Natural killer cell treated with Interleukin-12 subunit alpha and Interleukin-12 subunit beta and Interleukin-15 and Interleukin-18, amount 100 ng/mL, for 72 hours (primary cell): ENCODE measurements at regions not wholly inside any gene's neighbourhood (a gene's known extent, or its start where the extent isn't known, plus 50 kb on each side); places are given as distances from the start of the nearest gene placed in this dataset.
"Not testable (repeated sequence)": the region's sequence is repeated elsewhere in the genome, so short reads cannot be mapped to it uniquely, and the experiment has no call there.

Experiments used
- ATAC-seq, 2 donors: fragments of 150-1000 bp; cut with Tn5 transposase in 1 of 2; sonication (Bioruptor Pico), chemical (Tn5 transposase) in 1 of 2; 2 replicates each; pipeline ENCODE4 v1.10.0; 2021
- DNase-seq: peaks from one replicate; pipeline ENCODE4 v3.0.0; 2022; ENCODE audit warnings: low spot score
- H3K27ac Mint-ChIP-seq, 2 donors: 1 replicate in 1 of 2; 2 replicates in 1 of 2; pipeline ENCODE4 v1.8.0; 2022; ENCODE audit warnings: mixed read lengths in 2 of 2, mild to moderate bottlenecking in 1 of 2, moderate library complexity in 1 of 2
- H3K27me3 Mint-ChIP-seq, 2 donors: 1 replicate in 1 of 2; 2 replicates in 1 of 2; pipeline ENCODE4 v1.8.0; 2022; ENCODE audit warnings: mixed read lengths in 2 of 2
- H3K36me3 Mint-ChIP-seq: one replicate; pipeline ENCODE4 v1.8.0; 2022; ENCODE audit warnings: mixed read lengths
- H3K4me1 Mint-ChIP-seq, 2 donors: 1 replicate in 1 of 2; 2 replicates in 1 of 2; pipeline ENCODE4 v1.8.0; 2022; ENCODE audit warnings: low read depth in 2 of 2, mixed read lengths in 2 of 2, mild to moderate bottlenecking in 1 of 2
- H3K4me3 Mint-ChIP-seq: one replicate; pipeline ENCODE4 v1.8.0; 2022; ENCODE audit warnings: mixed read lengths
- H3K9me3 Mint-ChIP-seq: 2 replicates; pipeline ENCODE4 v1.8.0; 2022; ENCODE audit warnings: mixed read lengths

- Mint-ChIP-seq H3K27ac (no peak overlapping the region), H3K36me3 (no peaks in the 10 kb centered on the region), H3K9me3 (peaks cover 14% of the 10 kb centered on the region), H3K27me3 (no peaks in the 10 kb centered on the region), H3K4me3 (no peak overlapping the region), H3K4me1 (no peaks in the 10 kb centered on the region)
- no peak for DNase-seq
- ATAC-seq: no peak
These were observed 80.0 kb downstream of the SHOX2 start for GRCh38 chr3:158026236-158026635.

- not testable (repeated sequence) for ATAC-seq, H3K9me3 Mint-ChIP-seq, H3K4me3 Mint-ChIP-seq, H3K27me3 Mint-ChIP-seq, H3K4me1 Mint-ChIP-seq, DNase-seq, H3K36me3 Mint-ChIP-seq, H3K27ac Mint-ChIP-seq
These were observed 86.3 kb downstream of the SHOX2 start for GRCh38 chr3:158019897-158020296.

GRCh38 chr3:158018462-158018861 is 87.8 kb downstream of the SHOX2 start:
- Mint-ChIP-seq H3K4me3 (no peak overlapping the region), H3K4me1 (no peaks in the 10 kb centered on the region), H3K36me3 (peaks cover 4% of the 10 kb centered on the region), H3K9me3 (peaks cover 4% of the 10 kb centered on the region), H3K27me3 (no peaks in the 10 kb centered on the region), H3K27ac (no peak overlapping the region)
- no peak for DNase-seq
- ATAC-seq: no peak

GRCh38 chr3:158012901-158013300 is 93.3 kb downstream of the SHOX2 start:
- H3K4me1 Mint-ChIP-seq: no peaks in the 10 kb centered on the region
- ATAC-seq: no peak
- H3K27ac Mint-ChIP-seq: no peak overlapping the region
- peaks cover 6% of the 10 kb centered on the region for H3K9me3 Mint-ChIP-seq
- peaks cover 6% of the 10 kb centered on the region for H3K36me3 Mint-ChIP-seq
- H3K27me3 Mint-ChIP-seq: no peaks in the 10 kb centered on the region
- no peak overlapping the region for H3K4me3 Mint-ChIP-seq
- DNase-seq: no peak

- no peaks in the 10 kb centered on the region for H3K4me1 Mint-ChIP-seq
- DNase-seq (no peak), ATAC-seq (no peak)
- H3K27me3 Mint-ChIP-seq: no peaks in the 10 kb centered on the region
- no peak overlapping the region for H3K4me3 Mint-ChIP-seq
- H3K27ac Mint-ChIP-seq: no peak overlapping the region
- H3K36me3 Mint-ChIP-seq: no peaks in the 10 kb centered on the region
- peaks cover 15% of the 10 kb centered on the region for H3K9me3 Mint-ChIP-seq
These were observed 100.7 kb downstream of the SHOX2 start for GRCh38 chr3:158005391-158006100.

GRCh38 chr3:157999246-157999645 is 107.0 kb downstream of the SHOX2 start:
- H3K4me3 Mint-ChIP-seq: no peak overlapping the region
- H3K27me3 Mint-ChIP-seq: no peaks in the 10 kb centered on the region
- peaks cover 17% of the 10 kb centered on the region for H3K9me3 Mint-ChIP-seq
- no peak for DNase-seq
- H3K4me1 Mint-ChIP-seq: no peaks in the 10 kb centered on the region
- H3K36me3 Mint-ChIP-seq: peaks cover 4% of the 10 kb centered on the region
- ATAC-seq: no peak
- no peak overlapping the region for H3K27ac Mint-ChIP-seq

- DNase-seq: no peak
- H3K4me1 Mint-ChIP-seq: no peaks in the 10 kb centered on the region
- no peaks in the 10 kb centered on the region for H3K27me3 Mint-ChIP-seq
- H3K9me3 Mint-ChIP-seq: peaks cover 5% of the 10 kb centered on the region
- no peak for ATAC-seq
- H3K4me3 Mint-ChIP-seq: no peak overlapping the region
- H3K36me3 Mint-ChIP-seq: peaks cover under 1% of the 10 kb centered on the region
- H3K27ac Mint-ChIP-seq: no peak overlapping the region
These were observed 123.9 kb downstream of the SHOX2 start for GRCh38 chr3:157982359-157982758.

GRCh38 chr3:157981819-157982218 is 124.4 kb downstream of the SHOX2 start:
- Mint-ChIP-seq H3K9me3 (peaks cover 9% of the 10 kb centered on the region), H3K4me3 (no peak overlapping the region), H3K4me1 (no peaks in the 10 kb centered on the region), H3K27ac (no peak overlapping the region), H3K36me3 (no peaks in the 10 kb centered on the region), H3K27me3 (no peaks in the 10 kb centered on the region)
- no peak for ATAC-seq
- DNase-seq: no peak

GRCh38 chr3:157979022-157979421 is 127.2 kb downstream of the SHOX2 start:
- peaks cover 4% of the 10 kb centered on the region for H3K9me3 Mint-ChIP-seq
- ATAC-seq (no peak), DNase-seq (no peak)
- no peaks in the 10 kb centered on the region for H3K36me3 Mint-ChIP-seq
- no peaks in the 10 kb centered on the region for H3K27me3 Mint-ChIP-seq
- no peaks in the 10 kb centered on the region for H3K4me1 Mint-ChIP-seq
- no peak overlapping the region for H3K4me3 Mint-ChIP-seq
- H3K27ac Mint-ChIP-seq: no peak overlapping the region

- no peaks in the 10 kb centered on the region for H3K36me3 Mint-ChIP-seq
- H3K9me3 Mint-ChIP-seq: peaks cover 16% of the 10 kb centered on the region
- H3K27me3 Mint-ChIP-seq: no peaks in the 10 kb centered on the region
- no peak overlapping the region for H3K4me3 Mint-ChIP-seq
- no peak for DNase-seq
- ATAC-seq: no peak
- no peak overlapping the region for H3K27ac Mint-ChIP-seq
- H3K4me1 Mint-ChIP-seq: no peaks in the 10 kb centered on the region
These were observed 144.6 kb downstream of the SHOX2 start for GRCh38 chr3:157961665-157962064.

- Mint-ChIP-seq H3K27me3 (no peaks in the 10 kb centered on the region), H3K4me3 (no peak overlapping the region), H3K9me3 (peaks cover 12% of the 10 kb centered on the region), H3K27ac (no peak overlapping the region), H3K4me1 (no peaks in the 10 kb centered on the region), H3K36me3 (no peaks in the 10 kb centered on the region)
- DNase-seq (no peak), ATAC-seq (no peak)
These were observed 147.8 kb downstream of the SHOX2 start for GRCh38 chr3:157958457-157958856.

- ATAC-seq: no peak
- H3K27ac Mint-ChIP-seq: no peak overlapping the region
- no peak for DNase-seq
- H3K9me3 Mint-ChIP-seq: peaks cover 11% of the 10 kb centered on the region
- no peaks in the 10 kb centered on the region for H3K4me1 Mint-ChIP-seq
- H3K4me3 Mint-ChIP-seq: no peak overlapping the region
- no peaks in the 10 kb centered on the region for H3K36me3 Mint-ChIP-seq
- no peaks in the 10 kb centered on the region for H3K27me3 Mint-ChIP-seq
These were observed 149.4 kb downstream of the SHOX2 start for GRCh38 chr3:157956850-157957249.

- no peaks in the 10 kb centered on the region for H3K27me3 Mint-ChIP-seq
- no peaks in the 10 kb centered on the region for H3K4me1 Mint-ChIP-seq
- no peak overlapping the region for H3K4me3 Mint-ChIP-seq
- no peak for ATAC-seq
- H3K36me3 Mint-ChIP-seq: no peaks in the 10 kb centered on the region
- H3K27ac Mint-ChIP-seq: no peak overlapping the region
- no peak for DNase-seq
- H3K9me3 Mint-ChIP-seq: peaks cover 11% of the 10 kb centered on the region
These were observed 150.0 kb downstream of the SHOX2 start for GRCh38 chr3:157956176-157956575.

GRCh38 chr3:157953565-157953964 is 152.7 kb downstream of the SHOX2 start:
- H3K36me3 Mint-ChIP-seq: no peaks in the 10 kb centered on the region
- no peak overlapping the region for H3K4me3 Mint-ChIP-seq
- H3K9me3 Mint-ChIP-seq: peaks cover 7% of the 10 kb centered on the region
- no peak overlapping the region for H3K27ac Mint-ChIP-seq
- ATAC-seq: no peak
- H3K4me1 Mint-ChIP-seq: no peaks in the 10 kb centered on the region
- no peak for DNase-seq
- no peaks in the 10 kb centered on the region for H3K27me3 Mint-ChIP-seq
